ENCODE measurements at regions not wholly inside any gene's neighbourhood (a gene's known extent, or its start where the extent isn't known, plus 50 kb on each side); places are given as distances from the start of the nearest gene placed in this dataset.

GRCh38 chr6:6734479-6735465, 146.3 kb downstream of the LY86 start (continued):
- TF ChIP-seq MEIS2 (IDR thresholded peaks at IDR 0.05; ENCODE audit: partially characterized antibody) (peak; percentile 39), TFAM (CRISPR knock-in tag; conservative IDR thresholded peaks at IDR 0.05) (no peak), YBX1 (IDR thresholded peaks at IDR 0.05) (no peak), ZKSCAN1 (IDR thresholded peaks at IDR 0.05; ENCODE audit: low read depth, low read length) (no peak), DACH1 (IDR thresholded peaks at IDR 0.05; ENCODE audit: partially characterized antibody) (peak; percentile 17), XRCC3 (IDR thresholded peaks at IDR 0.05) (no peak), JUNB (CRISPR knock-in tag; conservative IDR thresholded peaks at IDR 0.05) (no peak), ZNF695 (CRISPR knock-in tag; IDR thresholded peaks at IDR 0.05) (no peak), PBX2 (CRISPR knock-in tag; IDR thresholded peaks at IDR 0.05; ENCODE audit: low read depth) (no peak), PBX2 (tag; conservative IDR thresholded peaks at IDR 0.05; ENCODE audit: low read depth) (peak; percentile 50; the same call in 1 of the 2 replicates), ZBTB8A (IDR thresholded peaks at IDR 0.05; ENCODE audit: partially characterized antibody) (no peak), ZNF507 (tag; conservative IDR thresholded peaks at IDR 0.05) (no peak), SPI1 (IDR thresholded peaks at IDR 0.05; ENCODE audit: borderline replicate concordance, low read depth, low read length) (no peak), PKNOX1 (IDR thresholded peaks at IDR 0.05) (peak; percentile 65), ZNF780A (CRISPR knock-in tag; IDR thresholded peaks at IDR 0.05) (no peak), FOXK2 (conservative IDR thresholded peaks at IDR 0.05 in 1 of 2, IDR thresholded peaks at IDR 0.05 in 1 of 2; ENCODE audit: low read depth in 2 of 2) (no peak), ZNF232 (CRISPR knock-in tag; IDR thresholded peaks at IDR 0.05) (no peak), SAFB2 (IDR thresholded peaks at IDR 0.05; ENCODE audit: borderline replicate concordance, low read depth, low read length, severe bottlenecking) (no peak), EP400 (IDR thresholded peaks at IDR 0.05) (no peak), PHB (CRISPR knock-in tag; IDR thresholded peaks at IDR 0.05) (no peak), JUND (IDR thresholded peaks at IDR 0.05; ENCODE audit: borderline replicate concordance, low read depth, low read length) (0 out of 2 replicates have a peak, but pooled peaks have one; percentile 13), JUND (tag; IDR thresholded peaks at IDR 0.05; ENCODE audit: borderline replicate concordance, low read depth, low read length) (no peak), TAF1 (IDR thresholded peaks at IDR 0.05; ENCODE audit: control insufficient read depth, extremely low read depth, insufficient read depth, low read length, severe bottlenecking) (no peak)

Measured in K562 (cell line).